Choroid plexus epithelial cell (primary cell): ENCODE measurements at regions not wholly inside any gene's neighbourhood (a gene's known extent, or its start where the extent isn't known, plus 50 kb on each side); places are given as distances from the start of the nearest gene placed in this dataset.

ENCODE experiments used
- DNase-seq: peaks from one replicate; pipeline ENCODE4 v3.0.0-alpha.2; 2010; ENCODE audit warnings: low read depth
- H3K4me3 ChIP-seq: 2 replicates; pipeline ENCODE4 v1.5.1; 2011; ENCODE audit warnings: low read depth, mild to moderate bottlenecking, control low read depth, low read length, moderate library complexity
- TF ChIP-seq, protein P1 (sequence below): conservative IDR thresholded peaks from 2 replicates; pipeline ENCODE4 v1.5.1; 2011; ENCODE audit warnings: low read depth, mild to moderate bottlenecking, control low read depth, inconsistent platforms, low read length, moderate library complexity

DNA sequence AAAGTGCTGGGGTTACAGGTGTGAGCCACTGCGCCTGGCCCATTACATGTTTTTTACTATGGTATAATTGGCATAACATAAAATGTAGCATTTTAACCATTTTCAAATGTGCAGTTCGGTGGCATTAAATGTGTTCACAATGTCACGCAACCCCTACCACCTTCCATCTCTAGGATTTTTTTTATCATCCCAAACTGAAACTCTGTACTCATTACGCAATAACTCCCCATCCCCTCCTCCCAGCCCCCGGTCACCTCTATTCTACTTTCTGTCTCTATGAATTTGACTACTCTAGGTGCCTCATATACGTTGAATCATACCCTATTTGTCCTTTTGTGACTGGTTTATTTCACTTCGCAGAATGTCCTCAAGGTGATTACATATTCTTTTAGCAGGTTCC is 233.1 kb upstream of the ARID1B start:
- TF ChIP-seq, protein P1, sequence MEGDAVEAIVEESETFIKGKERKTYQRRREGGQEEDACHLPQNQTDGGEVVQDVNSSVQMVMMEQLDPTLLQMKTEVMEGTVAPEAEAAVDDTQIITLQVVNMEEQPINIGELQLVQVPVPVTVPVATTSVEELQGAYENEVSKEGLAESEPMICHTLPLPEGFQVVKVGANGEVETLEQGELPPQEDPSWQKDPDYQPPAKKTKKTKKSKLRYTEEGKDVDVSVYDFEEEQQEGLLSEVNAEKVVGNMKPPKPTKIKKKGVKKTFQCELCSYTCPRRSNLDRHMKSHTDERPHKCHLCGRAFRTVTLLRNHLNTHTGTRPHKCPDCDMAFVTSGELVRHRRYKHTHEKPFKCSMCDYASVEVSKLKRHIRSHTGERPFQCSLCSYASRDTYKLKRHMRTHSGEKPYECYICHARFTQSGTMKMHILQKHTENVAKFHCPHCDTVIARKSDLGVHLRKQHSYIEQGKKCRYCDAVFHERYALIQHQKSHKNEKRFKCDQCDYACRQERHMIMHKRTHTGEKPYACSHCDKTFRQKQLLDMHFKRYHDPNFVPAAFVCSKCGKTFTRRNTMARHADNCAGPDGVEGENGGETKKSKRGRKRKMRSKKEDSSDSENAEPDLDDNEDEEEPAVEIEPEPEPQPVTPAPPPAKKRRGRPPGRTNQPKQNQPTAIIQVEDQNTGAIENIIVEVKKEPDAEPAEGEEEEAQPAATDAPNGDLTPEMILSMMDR: no peak
- DNase-seq: no peak
- H3K4me3 ChIP-seq: no peak overlapping the region

DNA sequence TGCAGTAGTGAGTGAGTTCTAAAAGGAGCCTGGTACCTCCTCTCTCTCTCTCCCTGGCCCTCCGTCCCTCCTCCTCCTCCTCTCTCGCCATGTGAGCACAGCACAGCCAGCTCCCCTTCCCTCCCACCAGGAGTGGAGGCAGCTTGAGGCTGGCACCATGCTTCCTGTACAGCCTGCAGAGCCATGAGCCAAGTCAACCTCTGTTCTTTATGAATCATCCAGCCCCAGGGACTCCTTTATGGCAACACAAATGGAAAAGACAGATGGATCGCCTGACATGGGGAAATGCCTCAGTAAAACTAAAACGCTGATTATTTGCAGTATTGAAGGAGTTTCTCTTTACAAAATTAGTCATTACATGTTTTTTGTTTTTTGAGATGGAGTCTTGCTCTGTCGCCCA is 233.7 kb upstream of the ARID1B start:
- no peak overlapping the region for H3K4me3 ChIP-seq
- TF ChIP-seq, protein P1: no peak
- DNase-seq: no peak

DNA sequence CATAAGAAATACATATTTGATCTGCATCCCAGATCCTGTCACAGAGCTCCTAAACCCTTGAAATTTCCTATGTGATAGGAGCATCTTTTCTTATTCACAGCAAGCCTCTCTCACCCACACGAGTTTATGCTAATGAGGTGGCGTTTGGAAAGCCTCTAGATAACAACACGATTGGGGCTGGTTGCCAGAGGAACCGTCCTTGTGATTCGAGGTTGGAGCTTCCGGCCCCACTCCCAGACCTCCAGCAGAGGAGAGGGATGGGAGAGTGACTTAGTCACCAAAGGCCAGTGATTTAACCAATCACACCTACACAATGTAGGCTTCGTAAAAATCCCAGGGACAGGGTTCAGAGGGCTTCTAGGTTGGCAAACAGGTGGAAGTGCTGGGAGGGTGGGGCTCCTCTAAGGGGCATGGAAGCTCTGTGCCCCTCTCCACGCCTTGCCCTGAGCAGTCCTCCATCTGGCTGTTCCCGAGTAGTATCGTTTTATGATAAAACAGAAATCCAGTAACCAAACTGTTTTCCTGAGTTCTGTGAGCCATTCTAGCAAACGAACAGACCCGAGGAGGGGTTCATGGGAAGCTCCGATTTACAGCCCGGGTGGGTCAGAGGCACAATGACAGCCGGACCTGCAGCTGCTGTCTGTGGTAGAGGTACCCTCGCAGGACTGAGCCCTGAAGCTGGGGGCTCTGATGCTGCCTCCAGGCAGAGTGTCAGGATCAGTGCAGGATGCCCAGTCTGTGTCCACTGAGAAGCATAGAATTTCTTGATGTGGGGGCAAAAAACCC is 238.1 kb upstream of the ARID1B start:
- no peak for DNase-seq
- H3K4me3 ChIP-seq: no peak overlapping the region
- TF ChIP-seq, protein P1: no peak

DNA sequence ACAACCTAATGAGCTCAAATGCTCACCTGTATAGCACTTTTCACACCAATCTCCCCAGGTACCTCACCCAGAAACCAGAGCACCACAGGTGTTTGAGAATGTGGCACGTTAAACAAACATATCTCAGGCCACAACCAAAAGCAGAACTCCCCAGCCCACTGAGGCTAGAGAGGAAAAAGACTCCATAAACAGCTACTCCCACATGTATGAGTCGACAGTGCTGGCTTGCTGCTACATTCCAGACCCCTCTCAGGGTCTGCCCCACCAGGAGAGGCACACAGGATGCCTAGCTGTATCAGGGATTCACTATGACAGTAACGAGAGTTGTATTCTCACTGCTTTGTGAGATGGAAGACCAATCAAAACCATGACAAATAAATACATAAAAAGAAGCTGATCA is 242.6 kb upstream of the ARID1B start:
- TF ChIP-seq, protein P1: no peak
- no peak for DNase-seq
- H3K4me3 ChIP-seq: no peak overlapping the region

DNA sequence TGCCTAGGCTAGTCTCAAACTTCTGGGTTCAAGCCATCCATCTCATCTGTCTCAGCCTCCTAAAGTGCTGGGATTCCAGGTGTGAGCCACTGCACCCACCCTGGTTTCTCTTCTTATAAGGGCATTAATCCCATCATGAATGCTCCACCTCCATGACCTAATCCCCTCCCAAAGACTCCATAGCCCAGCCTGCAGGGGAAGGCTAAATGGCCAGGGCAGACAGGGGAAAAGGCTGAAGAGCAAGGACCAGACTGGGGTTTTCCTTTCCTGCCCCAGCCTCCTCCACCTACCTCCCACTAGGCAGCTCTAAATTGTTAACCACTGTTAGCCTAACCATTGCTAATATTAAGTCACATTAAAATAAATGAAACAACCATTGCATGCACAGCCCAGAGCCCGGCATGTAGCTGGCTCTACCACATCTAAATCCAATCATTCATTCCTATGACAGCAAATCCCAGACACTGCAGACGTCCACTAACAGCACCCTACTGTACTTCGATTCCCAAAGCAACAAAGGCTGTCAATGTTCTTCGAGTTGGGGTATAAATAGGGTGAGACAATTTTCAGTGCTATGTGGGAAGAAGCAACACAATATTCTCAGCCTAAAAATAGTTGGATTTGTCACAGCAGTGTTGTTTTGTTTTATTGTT is 243.2 kb upstream of the ARID1B start:
- H3K4me3 ChIP-seq: no peak overlapping the region
- TF ChIP-seq, protein P1: no peak
- DNase-seq: no peak

DNA sequence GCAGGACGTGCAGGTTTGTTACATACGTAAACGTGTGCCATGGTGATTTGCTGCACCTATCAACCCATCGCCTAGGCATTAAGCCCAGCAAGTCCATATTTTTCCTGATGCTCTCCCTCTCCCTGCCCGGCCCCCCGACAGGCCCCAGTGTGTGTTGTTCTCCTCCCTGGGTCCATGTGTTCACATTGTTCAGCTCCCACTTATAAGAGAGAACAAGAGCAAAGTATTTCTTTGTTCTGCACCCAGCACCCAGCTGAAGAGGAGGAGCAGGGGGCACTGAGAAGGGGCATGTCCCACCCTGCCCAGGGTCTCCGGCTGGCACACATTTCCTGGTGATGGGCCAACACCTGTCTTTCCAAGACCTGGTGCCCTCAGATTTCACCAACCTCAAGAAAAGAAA is 251.1 kb upstream of the ARID1B start:
- H3K4me3 ChIP-seq: no peak overlapping the region
- TF ChIP-seq, protein P1: no peak
- no peak for DNase-seq

DNA sequence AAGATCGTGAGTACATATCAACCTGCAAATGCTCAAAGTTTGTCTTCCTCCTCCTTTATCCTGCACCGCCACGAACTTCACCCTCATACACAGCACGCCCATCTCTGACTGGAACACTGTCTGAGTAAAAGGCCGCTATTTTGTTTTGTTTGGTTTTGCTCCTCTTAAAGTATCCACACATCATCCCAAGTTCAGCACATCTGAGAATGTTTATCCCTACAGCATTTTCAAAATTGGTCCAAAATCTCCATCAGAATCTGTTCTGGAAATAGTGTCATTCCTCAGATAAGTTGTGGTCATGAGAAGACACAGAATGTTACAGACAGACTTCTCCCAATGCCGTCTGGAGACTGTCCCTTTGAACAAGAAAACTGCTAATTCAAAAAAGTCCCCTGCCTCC is 251.6 kb upstream of the ARID1B start:
- TF ChIP-seq, protein P1: no peak
- no peak for DNase-seq

More for the DNA sequence above, 251.6 kb upstream of the ARID1B start:
- no peak overlapping the region for H3K4me3 ChIP-seq
